Stomach smooth muscle (tissue), 2 donors: ENCODE measurements at regions not wholly inside any gene's neighbourhood (a gene's known extent, or its start where the extent isn't known, plus 50 kb on each side); places are given as distances from the start of the nearest gene placed in this dataset.

ENCODE experiments used
- H3K27ac ChIP-seq: one replicate; pipeline ENCODE4 v1.7.0; 2013; ENCODE audit warnings: mild to moderate bottlenecking, low read length, inconsistent platforms
- H3K27me3 ChIP-seq, 2 donors: one replicate each; pipeline ENCODE4 v1.7.0; 2013; ENCODE audit warnings: low read length in 2 of 2; ENCODE audit not compliant: insufficient read depth in 2 of 2, control insufficient read depth in 1 of 2
- H3K36me3 ChIP-seq, 2 donors: one replicate each; pipeline ENCODE4 v1.7.0; 2013; ENCODE audit warnings: low read length in 2 of 2; ENCODE audit not compliant: control insufficient read depth in 2 of 2, insufficient read depth in 2 of 2
- H3K4me1 ChIP-seq: one replicate; pipeline ENCODE4 v1.7.0; 2013; ENCODE audit warnings: low read length; ENCODE audit not compliant: control insufficient read depth, insufficient read depth
- H3K4me3 ChIP-seq, 2 donors: one replicate each; pipeline ENCODE4 v1.7.0; 2013; ENCODE audit warnings: low read length in 2 of 2
- H3K9ac ChIP-seq, 2 donors: one replicate each; pipeline ENCODE4 v1.7.0; 2013; ENCODE audit warnings: low read length in 2 of 2, mild to moderate bottlenecking in 1 of 2
- H3K9me3 ChIP-seq, 2 donors: one replicate each; pipeline ENCODE4 v1.7.0; 2013; ENCODE audit warnings: low read length in 2 of 2; ENCODE audit not compliant: control insufficient read depth in 2 of 2
- donor health status: healthy.
- donor health status: Pancreatic carcinoma.

- H3K36me3 ChIP-seq = no peaks in the 10 kb centered on the region
- no peak overlapping the region for H3K9ac ChIP-seq
- no peak overlapping the region for H3K4me3 ChIP-seq
- no peak overlapping the region for H3K27ac ChIP-seq
- H3K4me1 ChIP-seq = no peaks in the 10 kb centered on the region
- H3K27me3 ChIP-seq = no peaks in the 10 kb centered on the region
- no peaks in the 10 kb centered on the region for H3K9me3 ChIP-seq
Observed at GRCh38 chr12:58291106-58291505, 349.7 kb downstream of the ATP23 start.

GRCh38 chr12:58293308-58293982 lies 352.1 kb downstream of the ATP23 start:
- Histone ChIP-seq H3K27me3 (no peaks in the 10 kb centered on the region), H3K36me3 (no peaks in the 10 kb centered on the region), H3K9ac (no peak overlapping the region), H3K27ac (no peak overlapping the region), H3K9me3 (no peaks in the 10 kb centered on the region), H3K4me1 (no peaks in the 10 kb centered on the region), H3K4me3 (no peak overlapping the region)

- no peaks in the 10 kb centered on the region for H3K27me3 ChIP-seq
Observed at GRCh38 chr12:58295268-58295667, 353.9 kb downstream of the ATP23 start.

GRCh38 chr12:58296863-58297262 lies 355.5 kb downstream of the ATP23 start:
- no peak overlapping the region for H3K27ac ChIP-seq
- no peak overlapping the region for H3K9ac ChIP-seq
- no peaks in the 10 kb centered on the region for H3K36me3 ChIP-seq
- H3K4me3 ChIP-seq = no peak overlapping the region
- no peaks in the 10 kb centered on the region for H3K27me3 ChIP-seq
- H3K9me3 ChIP-seq = no peaks in the 10 kb centered on the region
- H3K4me1 ChIP-seq = peaks cover 2% of the 10 kb centered on the region

More at GRCh38 chr12:58295268-58295667, 353.9 kb downstream of the ATP23 start:
- Histone ChIP-seq H3K9me3 (no peaks in the 10 kb centered on the region), H3K4me3 (no peak overlapping the region), H3K4me1 (peaks cover 2% of the 10 kb centered on the region), H3K27ac (no peak overlapping the region), H3K9ac (no peak overlapping the region), H3K36me3 (no peaks in the 10 kb centered on the region)

GRCh38 chr12:58298803-58299202 lies 357.4 kb downstream of the ATP23 start:
- Histone ChIP-seq H3K4me1 (peaks cover 2% of the 10 kb centered on the region), H3K27me3 (no peaks in the 10 kb centered on the region), H3K4me3 (no peak overlapping the region), H3K9me3 (no peaks in the 10 kb centered on the region), H3K36me3 (no peaks in the 10 kb centered on the region), H3K9ac (no peak overlapping the region), H3K27ac (no peak overlapping the region)

GRCh38 chr12:58299371-58299770 lies 358.0 kb downstream of the ATP23 start:
- Histone ChIP-seq H3K9ac (no peak overlapping the region), H3K27ac (no peak overlapping the region), H3K27me3 (no peaks in the 10 kb centered on the region), H3K9me3 (no peaks in the 10 kb centered on the region), H3K36me3 (no peaks in the 10 kb centered on the region), H3K4me1 (peaks cover 2% of the 10 kb centered on the region), H3K4me3 (no peak overlapping the region)

- Histone ChIP-seq H3K4me3 (no peak overlapping the region), H3K36me3 (no peaks in the 10 kb centered on the region)
Observed at GRCh38 chr12:58301038-58301729, 359.8 kb downstream of the ATP23 start.

GRCh38 chr12:58301730-58302122 lies 360.4 kb downstream of the ATP23 start:
- Histone ChIP-seq H3K27me3 (no peaks in the 10 kb centered on the region), H3K4me3 (no peak overlapping the region), H3K27ac (no peak overlapping the region), H3K4me1 (peaks cover 2% of the 10 kb centered on the region), H3K36me3 (no peaks in the 10 kb centered on the region), H3K9ac (no peak overlapping the region), H3K9me3 (no peaks in the 10 kb centered on the region)

More at GRCh38 chr12:58301038-58301729, 359.8 kb downstream of the ATP23 start:
- Histone ChIP-seq H3K27me3 (no peaks in the 10 kb centered on the region), H3K27ac (no peak overlapping the region), H3K9ac (no peak overlapping the region), H3K4me1 (peaks cover 2% of the 10 kb centered on the region), H3K9me3 (no peaks in the 10 kb centered on the region)

GRCh38 chr12:58302487-58303011 lies 361.2 kb downstream of the ATP23 start:
- no peak overlapping the region for H3K9ac ChIP-seq
- no peak overlapping the region for H3K4me3 ChIP-seq
- H3K4me1 ChIP-seq = peaks cover 2% of the 10 kb centered on the region
- H3K9me3 ChIP-seq = peaks cover 0 to 3% of the 10 kb centered on the region in 2 donors
- no peaks in the 10 kb centered on the region for H3K36me3 ChIP-seq
- no peak overlapping the region for H3K27ac ChIP-seq
- no peaks in the 10 kb centered on the region for H3K27me3 ChIP-seq

- H3K27me3 ChIP-seq = no peaks in the 10 kb centered on the region
- no peak overlapping the region for H3K27ac ChIP-seq
- no peak overlapping the region for H3K9ac ChIP-seq
- H3K4me3 ChIP-seq = no peak overlapping the region
- H3K4me1 ChIP-seq = no peaks in the 10 kb centered on the region
- no peaks in the 10 kb centered on the region for H3K36me3 ChIP-seq
- H3K9me3 ChIP-seq = peaks cover 0 to 3% of the 10 kb centered on the region in 2 donors
Observed at GRCh38 chr12:58306266-58307000, 365.1 kb downstream of the ATP23 start.
